ENCODE measurements at regions not wholly inside any gene's neighbourhood (a gene's known extent, or its start where the extent isn't known, plus 50 kb on each side); places are given as distances from the start of the nearest gene placed in this dataset.

DNA sequence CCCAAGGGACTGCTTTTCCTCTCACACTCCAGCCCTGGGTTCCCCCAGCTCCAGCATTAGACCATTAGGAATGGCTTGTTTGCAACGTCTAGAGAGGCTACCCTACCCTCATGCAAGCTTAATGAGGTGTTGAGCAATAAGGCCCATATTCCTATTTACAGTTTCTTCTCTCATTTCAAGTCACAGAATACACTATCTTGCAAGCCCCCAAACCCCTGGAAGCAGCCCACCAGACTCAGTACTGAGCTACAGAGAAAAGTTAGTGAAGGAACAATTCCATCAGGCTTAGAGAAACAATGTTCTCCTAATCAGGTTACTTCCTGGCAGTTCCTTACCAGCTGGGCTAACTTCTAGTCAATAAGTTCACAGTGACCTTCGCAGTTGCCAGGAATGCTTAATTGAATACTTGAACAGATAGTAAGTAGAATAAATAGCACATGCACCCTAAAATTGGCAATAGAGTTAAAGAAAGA lies 606.5 kb upstream of the NOX3 start:
- POLR2A ChIA-PET = no interaction called here
- H3K36me3 Mint-ChIP-seq = peaks cover 0 to 23% (median 4%) of the 10 kb centered on the region in 5 donors

DNA sequence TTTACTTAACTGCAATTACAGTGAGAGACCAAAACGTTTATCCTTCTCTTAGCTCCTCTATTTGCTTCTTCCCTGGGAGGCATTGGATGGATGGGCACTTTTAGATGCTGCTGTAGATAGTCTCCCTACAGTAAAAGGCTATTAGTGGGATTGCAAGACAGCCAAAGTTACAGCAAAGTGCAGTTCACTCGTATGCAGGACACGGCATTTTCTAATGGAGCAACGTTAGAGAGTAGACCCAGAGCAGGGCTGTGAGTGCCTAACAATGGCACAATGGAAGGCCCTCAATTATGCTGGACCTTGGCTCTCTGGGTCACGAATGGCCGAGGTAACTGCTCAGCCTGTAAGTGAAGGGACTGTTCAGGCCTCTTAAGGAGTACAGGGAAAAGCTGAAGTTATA lies 605.8 kb upstream of the NOX3 start:
- H3K4me3 Mint-ChIP-seq = no peak overlapping the region
- H3K4me1 ChIP-seq (ENCODE audit: control insufficient read depth in 2 of 2, insufficient read depth in 2 of 2, low read length in 2 of 2) = peaks cover 0 to 9% of the 10 kb centered on the region in 2 donors
- DNase-seq = no peak
- no peaks in the 10 kb centered on the region for H3K9me3 ChIP-seq (ENCODE audit: control insufficient read depth in 2 of 3, low read length in 3 of 3)
- no peak overlapping the region for H3K27ac ChIP-seq (ENCODE audit: low read depth, low read length)
- CTCF ChIA-PET = no interaction called here
- H3K4me1 Mint-ChIP-seq = peaks cover 0 to 25% (median 17%) of the 10 kb centered on the region in 7 donors
- no peak for ATAC-seq
- H3K36me3 ChIP-seq (ENCODE audit: control insufficient read depth in 2 of 3, insufficient read depth in 3 of 3, low read length in 3 of 3) = no peaks in the 10 kb centered on the region
- peaks cover 0 to 23% (median 4%) of the 10 kb centered on the region in 5 donors for H3K36me3 Mint-ChIP-seq
- H3K9me3 Mint-ChIP-seq = peaks cover 0 to 13% (median 5%) of the 10 kb centered on the region in 11 donors
- intact Hi-C loops (cut with micrococcal nuclease) = no loop called here
- no peaks in the 10 kb centered on the region for H3K27me3 Mint-ChIP-seq
- H3K27me3 ChIP-seq (ENCODE audit: control insufficient read depth in 2 of 2, insufficient read depth in 2 of 2, low read length in 2 of 2) = no peaks in the 10 kb centered on the region
- no peak overlapping the region for H3K4me3 ChIP-seq (ENCODE audit: low read length)
- POLR2A ChIA-PET = no interaction called here
- peak overlapping the region in 3 of 9 donors; percentile 2 to 72 (median 25) for H3K27ac Mint-ChIP-seq

More for the DNA sequence above, 606.5 kb upstream of the NOX3 start:
- H3K9me3 Mint-ChIP-seq = peaks cover 0 to 6% (median 0%) of the 10 kb centered on the region in 11 donors
- peaks cover 0 to 9% of the 10 kb centered on the region in 2 donors for H3K4me1 ChIP-seq (ENCODE audit: control insufficient read depth in 2 of 2, insufficient read depth in 2 of 2, low read length in 2 of 2)
- H3K27ac ChIP-seq (ENCODE audit: low read depth, low read length) = no peak overlapping the region
- H3K4me3 ChIP-seq (ENCODE audit: low read length) = no peak overlapping the region
- intact Hi-C loops (cut with micrococcal nuclease) = no loop called here
- CTCF ChIA-PET = no interaction called here
- DNase-seq (no peak), ATAC-seq (no peak)
- H3K4me1 Mint-ChIP-seq = peaks cover 0 to 25% (median 17%) of the 10 kb centered on the region in 7 donors
- H3K27ac Mint-ChIP-seq = peak overlapping the region in 1 of 9 donors; percentile 50
- H3K9me3 ChIP-seq (ENCODE audit: control insufficient read depth in 2 of 3, low read length in 3 of 3) = no peaks in the 10 kb centered on the region
- H3K27me3 Mint-ChIP-seq = no peaks in the 10 kb centered on the region
- no peaks in the 10 kb centered on the region for H3K27me3 ChIP-seq (ENCODE audit: control insufficient read depth in 2 of 2, insufficient read depth in 2 of 2, low read length in 2 of 2)
- no peaks in the 10 kb centered on the region for H3K36me3 ChIP-seq (ENCODE audit: control insufficient read depth in 2 of 3, insufficient read depth in 3 of 3, low read length in 3 of 3)
- no peak overlapping the region for H3K4me3 Mint-ChIP-seq

DNA sequence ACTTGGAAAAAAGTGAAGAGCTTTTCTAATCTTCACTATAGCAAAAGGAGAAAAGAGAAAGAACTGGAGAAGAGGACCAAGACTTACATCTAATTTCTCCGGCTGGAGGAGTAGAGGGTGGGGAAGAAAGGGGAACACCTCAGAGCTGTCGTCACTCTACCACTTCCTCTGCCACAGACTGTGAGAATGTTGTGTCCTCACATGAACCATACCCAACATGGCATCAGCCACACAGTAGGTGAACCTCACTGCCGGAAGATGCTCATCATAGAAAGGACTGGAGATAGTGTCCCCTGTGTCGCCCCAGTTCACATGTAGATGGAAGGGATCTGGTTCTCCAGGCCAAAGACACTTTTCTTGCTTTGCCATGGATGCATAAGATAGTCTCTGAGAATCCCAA lies 604.4 kb upstream of the NOX3 start:
- intact Hi-C loops (cut with micrococcal nuclease) = no loop called here
- H3K9me3 Mint-ChIP-seq = peaks cover 0 to 17% (median 5%) of the 10 kb centered on the region in 11 donors
- peaks cover 0 to 9% of the 10 kb centered on the region in 2 donors for H3K4me1 ChIP-seq (ENCODE audit: control insufficient read depth in 2 of 2, insufficient read depth in 2 of 2, low read length in 2 of 2)
- DNase-seq = peak in 7 of 9 donors; percentile 34 to 69 (median 63)
- CTCF ChIA-PET = interaction anchor here (0.6 kb wide), 1 partner anchor 1317 kb away, joined by 3 read pairs; no protein-coding TSS in a partner anchor
- H3K27ac ChIP-seq (ENCODE audit: low read depth, low read length) = peak overlapping the region; percentile 31
- no peaks in the 10 kb centered on the region for H3K27me3 Mint-ChIP-seq
- H3K4me3 ChIP-seq (ENCODE audit: low read length) = no peak overlapping the region
- peak overlapping the region in 5 of 10 donors; percentile 3 to 58 (median 25) for H3K4me3 Mint-ChIP-seq
- no peaks in the 10 kb centered on the region for H3K36me3 ChIP-seq (ENCODE audit: control insufficient read depth in 2 of 3, insufficient read depth in 3 of 3, low read length in 3 of 3)
- no peaks in the 10 kb centered on the region for H3K9me3 ChIP-seq (ENCODE audit: control insufficient read depth in 2 of 3, low read length in 3 of 3)
- ATAC-seq = peak; percentile 92
- peaks cover 0 to 25% (median 17%) of the 10 kb centered on the region in 7 donors for H3K4me1 Mint-ChIP-seq
- no peaks in the 10 kb centered on the region for H3K27me3 ChIP-seq (ENCODE audit: control insufficient read depth in 2 of 2, insufficient read depth in 2 of 2, low read length in 2 of 2)
- POLR2A ChIA-PET = no interaction called here
- H3K27ac Mint-ChIP-seq = peak overlapping the region in 5 of 9 donors; percentile 32 to 81 (median 72)
- peaks cover 0 to 26% (median 4%) of the 10 kb centered on the region in 5 donors for H3K36me3 Mint-ChIP-seq

DNA sequence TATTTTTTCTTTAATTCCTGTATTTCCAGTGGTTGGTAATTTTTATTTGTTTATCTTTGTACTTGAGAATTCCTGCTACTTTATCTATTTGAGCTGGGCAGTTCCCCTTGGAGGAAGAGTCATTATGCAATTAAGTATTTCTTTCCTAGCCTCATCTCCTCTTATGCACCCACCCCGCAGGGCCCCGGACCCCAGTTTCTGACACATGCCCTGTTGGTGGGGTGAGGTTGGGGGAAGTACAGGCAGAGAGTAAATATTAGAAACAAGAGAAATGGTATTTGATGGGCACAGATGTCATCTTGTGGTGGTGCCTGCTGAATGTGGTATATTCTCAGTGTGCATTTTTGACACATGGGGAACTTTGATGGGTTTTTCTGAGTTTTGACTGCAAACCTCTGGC lies 602.7 kb upstream of the NOX3 start:
- intact Hi-C loops (cut with micrococcal nuclease) = no loop called here
- H3K9me3 Mint-ChIP-seq = peaks cover 2 to 17% (median 4%) of the 10 kb centered on the region in 11 donors
- DNase-seq = no peak
- Histone ChIP-seq H3K36me3 (ENCODE audit: control insufficient read depth in 2 of 3, insufficient read depth in 3 of 3, low read length in 3 of 3) (no peaks in the 10 kb centered on the region), H3K9me3 (ENCODE audit: control insufficient read depth in 2 of 3, low read length in 3 of 3) (no peaks in the 10 kb centered on the region), H3K4me1 (ENCODE audit: control insufficient read depth in 2 of 2, insufficient read depth in 2 of 2, low read length in 2 of 2) (peaks cover 0 to 9% of the 10 kb centered on the region in 2 donors), H3K27ac (ENCODE audit: low read depth, low read length) (no peak overlapping the region), H3K4me3 (ENCODE audit: low read length) (no peak overlapping the region), H3K27me3 (ENCODE audit: control insufficient read depth in 2 of 2, insufficient read depth in 2 of 2, low read length in 2 of 2) (no peaks in the 10 kb centered on the region)
- H3K4me1 Mint-ChIP-seq = peaks cover 0 to 25% (median 17%) of the 10 kb centered on the region in 7 donors
- no peak overlapping the region for H3K4me3 Mint-ChIP-seq
- POLR2A ChIA-PET = no interaction called here
- H3K27ac Mint-ChIP-seq = peak overlapping the region in 2 of 9 donors; percentile 58 to 67
- H3K36me3 Mint-ChIP-seq = peaks cover 0 to 20% (median 0%) of the 10 kb centered on the region in 5 donors
- CTCF ChIA-PET = no interaction called here
- no peak for ATAC-seq
- no peaks in the 10 kb centered on the region for H3K27me3 Mint-ChIP-seq

DNA sequence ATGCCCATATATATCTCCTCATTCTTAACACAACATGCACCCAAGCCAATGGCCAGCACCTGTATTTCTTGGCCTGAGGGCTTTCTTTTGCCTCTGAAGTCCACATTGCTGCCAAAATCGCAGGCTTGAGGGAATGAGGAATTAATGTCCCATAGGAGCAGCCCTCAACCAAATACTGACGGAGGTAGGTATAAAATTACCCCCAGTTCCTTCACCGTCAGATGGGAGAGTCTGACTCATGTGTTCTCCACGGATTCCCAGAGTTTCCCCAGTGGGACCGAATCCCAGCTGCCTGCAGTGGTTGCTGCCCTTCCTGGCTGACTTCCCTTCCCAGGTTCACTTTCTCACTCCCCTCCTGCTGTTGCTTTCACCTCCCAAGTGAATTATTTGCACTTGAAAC lies 602.2 kb upstream of the NOX3 start:
- no peaks in the 10 kb centered on the region for H3K27me3 ChIP-seq (ENCODE audit: control insufficient read depth in 2 of 2, insufficient read depth in 2 of 2, low read length in 2 of 2)
- no peak for DNase-seq
- ATAC-seq = no peak
- peaks cover 0 to 25% (median 17%) of the 10 kb centered on the region in 7 donors for H3K4me1 Mint-ChIP-seq
- no peak overlapping the region for H3K4me3 Mint-ChIP-seq
- peaks cover 0 to 9% of the 10 kb centered on the region in 2 donors for H3K4me1 ChIP-seq (ENCODE audit: control insufficient read depth in 2 of 2, insufficient read depth in 2 of 2, low read length in 2 of 2)
- peaks cover 2 to 17% (median 5%) of the 10 kb centered on the region in 11 donors for H3K9me3 Mint-ChIP-seq
- no peaks in the 10 kb centered on the region for H3K27me3 Mint-ChIP-seq
- H3K27ac Mint-ChIP-seq = peak overlapping the region in 2 of 9 donors; percentile 5 to 58
- intact Hi-C loops (cut with micrococcal nuclease) = no loop called here
- H3K4me3 ChIP-seq (ENCODE audit: low read length) = no peak overlapping the region
- ChIA-PET POLR2A (no interaction called here), CTCF (no interaction called here)
- peaks cover 0 to 20% (median 0%) of the 10 kb centered on the region in 5 donors for H3K36me3 Mint-ChIP-seq
- no peaks in the 10 kb centered on the region for H3K36me3 ChIP-seq (ENCODE audit: control insufficient read depth in 2 of 3, insufficient read depth in 3 of 3, low read length in 3 of 3)
- H3K9me3 ChIP-seq (ENCODE audit: control insufficient read depth in 2 of 3, low read length in 3 of 3) = no peaks in the 10 kb centered on the region
- no peak overlapping the region for H3K27ac ChIP-seq (ENCODE audit: low read depth, low read length)

DNA sequence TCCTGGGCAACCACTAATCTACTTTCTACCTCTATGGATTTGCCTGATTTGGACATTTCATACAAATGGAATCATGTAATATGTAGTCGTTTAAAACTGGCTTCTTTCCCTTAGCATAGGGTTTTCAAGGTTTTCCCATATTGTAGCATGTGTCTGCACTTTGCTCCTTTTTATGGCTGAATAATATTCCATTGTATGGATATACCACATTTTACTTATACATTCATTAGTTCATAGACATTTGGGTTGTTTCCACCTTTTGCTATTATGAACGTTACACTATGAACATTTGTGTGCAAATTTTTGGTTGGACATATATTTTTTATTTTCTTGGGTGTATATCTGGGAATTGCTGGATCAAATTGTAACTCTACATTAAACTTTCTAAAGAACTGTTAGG lies 600.4 kb upstream of the NOX3 start:
- ATAC-seq (no peak), DNase-seq (no peak)
- Mint-ChIP-seq H3K4me1 (peaks cover 0 to 20% (median 13%) of the 10 kb centered on the region in 7 donors), H3K9me3 (peaks cover 2 to 17% (median 5%) of the 10 kb centered on the region in 11 donors), H3K27ac (no peak overlapping the region), H3K4me3 (no peak overlapping the region), H3K27me3 (no peaks in the 10 kb centered on the region), H3K36me3 (peaks cover 0 to 25% (median 0%) of the 10 kb centered on the region in 5 donors)
- no peak overlapping the region for H3K27ac ChIP-seq (ENCODE audit: low read depth, low read length)
- CTCF ChIA-PET = no interaction called here
- H3K36me3 ChIP-seq (ENCODE audit: control insufficient read depth in 2 of 3, insufficient read depth in 3 of 3, low read length in 3 of 3) = no peaks in the 10 kb centered on the region
- POLR2A ChIA-PET = no interaction called here
- no peaks in the 10 kb centered on the region for H3K9me3 ChIP-seq (ENCODE audit: control insufficient read depth in 2 of 3, low read length in 3 of 3)
- H3K27me3 ChIP-seq (ENCODE audit: control insufficient read depth in 2 of 2, insufficient read depth in 2 of 2, low read length in 2 of 2) = no peaks in the 10 kb centered on the region
- intact Hi-C loops (cut with micrococcal nuclease) = no loop called here
- H3K4me1 ChIP-seq (ENCODE audit: control insufficient read depth in 2 of 2, insufficient read depth in 2 of 2, low read length in 2 of 2) = peaks cover 0 to 9% of the 10 kb centered on the region in 2 donors
- no peak overlapping the region for H3K4me3 ChIP-seq (ENCODE audit: low read length)

DNA sequence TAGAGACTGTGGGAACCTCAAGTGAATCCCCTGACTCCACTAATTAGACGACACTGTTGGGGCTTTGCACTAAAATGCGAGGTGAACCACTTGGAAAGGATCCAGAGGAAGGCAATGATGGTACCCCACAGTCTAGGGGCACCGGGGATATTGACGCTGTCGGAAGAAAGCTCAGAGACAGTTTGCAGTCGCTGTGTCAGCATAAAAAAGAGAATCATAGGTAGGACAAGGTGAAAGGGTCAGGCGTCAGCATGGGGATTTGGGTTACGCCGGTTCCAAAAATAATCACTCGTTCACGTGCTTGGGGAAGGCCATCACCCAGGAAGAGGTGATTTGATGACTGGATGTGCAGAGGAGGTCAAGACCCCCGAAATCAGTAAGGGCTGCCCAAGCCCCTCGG lies 598.0 kb upstream of the NOX3 start:
- H3K27me3 ChIP-seq (ENCODE audit: control insufficient read depth in 2 of 2, insufficient read depth in 2 of 2, low read length in 2 of 2) = no peaks in the 10 kb centered on the region
- intact Hi-C loops (cut with micrococcal nuclease) = no loop called here
- CTCF ChIA-PET = no interaction called here

More for the DNA sequence above, 598.0 kb upstream of the NOX3 start:
- peaks cover 0 to 1% (median 0%) of the 10 kb centered on the region in 7 donors for H3K4me1 Mint-ChIP-seq
- peaks cover 3 to 17% (median 6%) of the 10 kb centered on the region in 11 donors for H3K9me3 Mint-ChIP-seq
- Histone ChIP-seq H3K9me3 (ENCODE audit: control insufficient read depth in 2 of 3, low read length in 3 of 3) (no peaks in the 10 kb centered on the region), H3K4me1 (ENCODE audit: control insufficient read depth in 2 of 2, insufficient read depth in 2 of 2, low read length in 2 of 2) (no peaks in the 10 kb centered on the region), H3K27ac (ENCODE audit: low read depth, low read length) (no peak overlapping the region), H3K4me3 (ENCODE audit: low read length) (no peak overlapping the region), H3K36me3 (ENCODE audit: control insufficient read depth in 2 of 3, insufficient read depth in 3 of 3, low read length in 3 of 3) (no peaks in the 10 kb centered on the region)
- no peak for ATAC-seq
- no peaks in the 10 kb centered on the region for H3K27me3 Mint-ChIP-seq
- no peak overlapping the region for H3K4me3 Mint-ChIP-seq
- POLR2A ChIA-PET = no interaction called here
- no peak for DNase-seq
- peaks cover 0 to 28% (median 0%) of the 10 kb centered on the region in 5 donors for H3K36me3 Mint-ChIP-seq
- H3K27ac Mint-ChIP-seq = no peak overlapping the region

Measured in naive thymus-derived CD4-positive, alpha-beta T cell (primary cell).